H9 (cell line): ENCODE measurements at regions not wholly inside any gene's neighbourhood (a gene's known extent, or its start where the extent isn't known, plus 50 kb on each side); places are given as distances from the start of the nearest gene placed in this dataset.

ENCODE experiments used
- DNase-seq: peaks from one replicate; pipeline ENCODE4 v3.0.0-alpha.2; 2017
- H2AFZ ChIP-seq: one replicate; pipeline ENCODE4 v1.6.1; 2013; ENCODE audit warnings: mild to moderate bottlenecking, low read length, control low read depth, moderate library complexity
- H2AK5ac ChIP-seq: 2 replicates; pipeline ENCODE4 v1.6.1; 2013; ENCODE audit warnings: low read length, control low read depth, mixed read lengths; ENCODE audit not compliant: insufficient read length
- H2BK120ac ChIP-seq: one replicate; pipeline ENCODE4 v1.6.1; 2013; ENCODE audit warnings: low read depth, mild to moderate bottlenecking, low read length, control low read depth, inconsistent platforms; ENCODE audit not compliant: poor library complexity, severe bottlenecking
- H2BK12ac ChIP-seq: 2 replicates; pipeline ENCODE4 v1.6.1; 2013; ENCODE audit warnings: low read length, control low read depth, mixed read lengths, low read depth; ENCODE audit not compliant: insufficient read length
- H2BK15ac ChIP-seq: 2 replicates; pipeline ENCODE4 v1.6.1; 2013; ENCODE audit warnings: low read depth, low read length, control low read depth
- H2BK20ac ChIP-seq: one replicate; pipeline ENCODE4 v1.6.1; 2013; ENCODE audit warnings: low read depth, mild to moderate bottlenecking, low read length, control low read depth, inconsistent platforms; ENCODE audit not compliant: poor library complexity, severe bottlenecking
- H2BK5ac ChIP-seq: 2 replicates; pipeline ENCODE4 v1.6.1; 2013; ENCODE audit warnings: low read length, control low read depth, mixed read lengths; ENCODE audit not compliant: insufficient read length
- H3K14ac ChIP-seq: 2 replicates; pipeline ENCODE4 v1.6.1; 2013; ENCODE audit warnings: low read length, control low read depth; ENCODE audit not compliant: insufficient read depth
- H3K18ac ChIP-seq: 2 replicates; pipeline ENCODE4 v1.6.1; 2013; ENCODE audit warnings: low read depth, mild to moderate bottlenecking, mixed read lengths, low read length, control low read depth; ENCODE audit not compliant: insufficient read length
- H3K23ac ChIP-seq: 2 replicates; pipeline ENCODE4 v1.6.1; 2013; ENCODE audit warnings: low read length, control low read depth, mixed read lengths, low read depth; ENCODE audit not compliant: insufficient read length
- H3K23me2 ChIP-seq: 2 replicates; pipeline ENCODE4 v1.6.1; 2013; ENCODE audit warnings: low read depth, mild to moderate bottlenecking, mixed read lengths, low read length, control low read depth; ENCODE audit not compliant: insufficient read length, poor library complexity, severe bottlenecking
- H3K27ac ChIP-seq: 2 replicates; pipeline ENCODE4 v1.5.1; 2013; ENCODE audit warnings: low read length, control low read depth, mixed read lengths, low read depth; ENCODE audit not compliant: insufficient read length
- H3K27me3 ChIP-seq: 2 replicates; pipeline ENCODE4 v1.6.1; 2013; ENCODE audit warnings: low read length, control low read depth, inconsistent platforms; ENCODE audit not compliant: insufficient read depth
- H3K4ac ChIP-seq: 2 replicates; pipeline ENCODE4 v1.6.1; 2013; ENCODE audit warnings: low read depth, mild to moderate bottlenecking, control low read depth, inconsistent platforms, low read length, moderate library complexity
- H3K4me1 ChIP-seq: 2 replicates; pipeline ENCODE4 v1.6.1; 2013; ENCODE audit warnings: low read length, control low read depth, inconsistent platforms; ENCODE audit not compliant: insufficient read depth
- H3K4me2 ChIP-seq: 2 replicates; pipeline ENCODE4 v1.6.1; 2013; ENCODE audit warnings: low read length, control low read depth, mixed read lengths; ENCODE audit not compliant: insufficient read length, insufficient read depth
- H3K56ac ChIP-seq: 2 replicates; pipeline ENCODE4 v1.6.1; 2013; ENCODE audit warnings: low read depth, mild to moderate bottlenecking, mixed read lengths, low read length, control low read depth; ENCODE audit not compliant: insufficient read length
- H3K79me1 ChIP-seq: 2 replicates; pipeline ENCODE4 v1.6.1; 2013; ENCODE audit warnings: low read depth, mild to moderate bottlenecking, moderate library complexity, low read length, control low read depth, inconsistent platforms; ENCODE audit not compliant: insufficient read depth, poor library complexity, severe bottlenecking
- H3K79me2 ChIP-seq: 2 replicates; pipeline ENCODE4 v1.6.1; 2013; ENCODE audit warnings: low read length, control low read depth, inconsistent platforms; ENCODE audit not compliant: insufficient read depth
- H3K9ac ChIP-seq: 2 replicates; pipeline ENCODE4 v1.6.1; 2013; ENCODE audit warnings: low read length, control low read depth, mixed read lengths; ENCODE audit not compliant: insufficient read length; ENCODE audit errors: extremely low read depth
- H3K9me3 ChIP-seq: one replicate; pipeline ENCODE4 v1.6.1; 2013; ENCODE audit warnings: low read depth, low read length, inconsistent platforms; ENCODE audit not compliant: control insufficient read depth
- H3T11ph ChIP-seq: one replicate; pipeline ENCODE4 v1.6.1; 2013; ENCODE audit warnings: mild to moderate bottlenecking, low read length, control low read depth, inconsistent platforms
- H4K20me1 ChIP-seq: one replicate; pipeline ENCODE4 v1.6.1; 2013; ENCODE audit not compliant: control insufficient read depth, insufficient read length, insufficient read depth
- H4K5ac ChIP-seq: 2 replicates; pipeline ENCODE4 v1.6.1; 2013; ENCODE audit warnings: low read depth, mild to moderate bottlenecking, mixed read lengths, low read length, control low read depth; ENCODE audit not compliant: insufficient read length
- H4K8ac ChIP-seq: replicated peaks from 2 replicates; pipeline ENCODE4 v1.6.1; 2013; ENCODE audit warnings: low read length, control low read depth, mixed read lengths, low read depth; ENCODE audit not compliant: insufficient read length
- H4K91ac ChIP-seq: 2 replicates; pipeline ENCODE4 v1.6.1; 2013; ENCODE audit warnings: low read depth, mild to moderate bottlenecking, moderate library complexity, mixed read lengths, low read length, control low read depth; ENCODE audit not compliant: insufficient read length
- H3K27ac Mint-ChIP-seq, 3 experiments: 2 replicates in 2 of 3; 3 replicates in 1 of 3; pipeline ENCODE4 v1.8.0; 2020 to 2021; ENCODE audit warnings: mixed read lengths in 3 of 3, mild to moderate bottlenecking in 1 of 3, moderate library complexity in 1 of 3
- H3K27me3 Mint-ChIP-seq: 2 replicates; pipeline ENCODE4 v1.8.0; 2021; ENCODE audit warnings: low read depth, mild to moderate bottlenecking, moderate library complexity, mixed read lengths
- H3K36me3 Mint-ChIP-seq, 3 experiments: 2 replicates in 2 of 3; 3 replicates in 1 of 3; pipeline ENCODE4 v1.8.0; 2020 to 2021; ENCODE audit warnings: low read depth in 3 of 3, mixed read lengths in 3 of 3; ENCODE audit not compliant: insufficient read depth in 1 of 3
- H3K4me1 Mint-ChIP-seq, 2 experiments: 2 replicates each; pipeline ENCODE4 v1.8.0; 2020; ENCODE audit warnings: mixed read lengths in 2 of 2
- H3K4me3 Mint-ChIP-seq, 2 experiments: 2 replicates in 1 of 2; 3 replicates in 1 of 2; pipeline ENCODE4 v1.8.0; 2020 to 2021; ENCODE audit warnings: mild to moderate bottlenecking in 2 of 2, mixed read lengths in 2 of 2, moderate library complexity in 1 of 2
- H3K9me3 Mint-ChIP-seq, 2 experiments: 2 replicates in 1 of 2; 3 replicates in 1 of 2; pipeline ENCODE4 v1.8.0; 2020; ENCODE audit warnings: mild to moderate bottlenecking in 2 of 2, mixed read lengths in 2 of 2, moderate library complexity in 1 of 2
- CTCF ChIP-seq: fragments of 200-600 bp; sonication (generic); conservative IDR thresholded peaks from 3 replicates; pipeline ENCODE4 v1.8.0; 2021; ENCODE audit warnings: antibody characterized with exemption, mild to moderate bottlenecking
- WGBS: extraction: QIAGEN DNeasy Blood & Tissue Kit; methylation state at CpG from one replicate; pipeline ENCODE4 v1.1.7; 2013; ENCODE audit warnings: missing lambda C conversion rate, low lambda C conversion rate, mixed read lengths; ENCODE audit not compliant: insufficient read length; ENCODE audit errors: extremely low coverage; 5-methylcytosine and 5-hydroxymethylcytosine counted together

- H3K27me3 Mint-ChIP-seq, result no peaks in the 10 kb centered on the region
Measured at GRCh38 chr15:95362306-95362705, 968.2 kb upstream of the NR2F2 start.

More at GRCh38 chr15:95362306-95362705, 968.2 kb upstream of the NR2F2 start:
- Histone ChIP-seq H3K23me2 (no peaks in the 10 kb centered on the region), H2BK20ac (no peak overlapping the region), H4K5ac (no peak overlapping the region), H4K20me1 (no peaks in the 10 kb centered on the region), H3K4ac (no peak overlapping the region), H3T11ph (no peak overlapping the region), H3K14ac (no peak overlapping the region), H3K23ac (no peak overlapping the region), H2BK5ac (no peak overlapping the region), H3K79me1 (no peaks in the 10 kb centered on the region), H4K8ac (no peak overlapping the region), H3K27ac (no peak overlapping the region), H2BK15ac (no peak overlapping the region), H2AK5ac (no peak overlapping the region), H3K27me3 (no peaks in the 10 kb centered on the region; the same call in 1 of the 2 replicates), H2AFZ (no peak overlapping the region), H3K9ac (no peak overlapping the region), H3K4me1 (no peaks in the 10 kb centered on the region; the same call in 1 of the 2 replicates), H3K79me2 (no peaks in the 10 kb centered on the region), H3K18ac (no peak overlapping the region), H3K9me3 (no peaks in the 10 kb centered on the region), H2BK120ac (no peak overlapping the region), H3K4me2 (no peak overlapping the region), H2BK12ac (no peak overlapping the region), H3K56ac (no peak overlapping the region), H4K91ac (no peak overlapping the region)
- Mint-ChIP-seq H3K36me3 (peaks cover 0 to 4% (median 4%) of the 10 kb centered on the region in 3 experiments; a peak in 5 of 7 replicates), H3K27ac (no peak overlapping the region), H3K4me3 (no peak overlapping the region), H3K4me1 (no peaks in the 10 kb centered on the region), H3K9me3 (peaks cover 7 to 17% of the 10 kb centered on the region in 2 experiments; a peak in 4 of 5 replicates)
- no CpG with 5 or more reads among the region's 3 CpGs for WGBS
- DNase-seq, result no peak
- TF ChIP-seq CTCF, result no peak
